WTC11 (cell line): ENCODE measurements at regions not wholly inside any gene's neighbourhood (a gene's known extent, or its start where the extent isn't known, plus 50 kb on each side); places are given as distances from the start of the nearest gene placed in this dataset.

ENCODE experiments used
- ATAC-seq: fragments of 200-7000 bp; cut with Tn5 transposase; 2 replicates; pipeline ENCODE4 v1.10.0; 2021; ENCODE audit warnings: mild to moderate bottlenecking, moderate library complexity
- CTCF ChIA-PET: fragments of 300-600 bp; sonication (Branson Sonifier 250); formaldehyde crosslinking; loops from one replicate; lab custom pipeline; 2021; ENCODE audit warnings: antibody characterized with exemption; lab: Charles Lee
- POLR2A ChIA-PET: fragments of 350-600 bp; sonication (Branson Sonifier 250); formaldehyde crosslinking; loops from one replicate; lab custom pipeline; 2021; ENCODE audit warnings: antibody characterized with exemption; lab: Charles Lee
- DNase-seq: peaks from one replicate; pipeline ENCODE4 v3.0.0; 2021; ENCODE audit warnings: low spot score
- H3K27ac Mint-ChIP-seq: 2 replicates; pipeline ENCODE4 v1.8.0; 2021; ENCODE audit warnings: mixed read lengths
- H3K27me3 Mint-ChIP-seq: 2 replicates; pipeline ENCODE4 v1.8.0; 2021; ENCODE audit warnings: low read depth, mild to moderate bottlenecking, moderate library complexity, mixed read lengths
- H3K36me3 Mint-ChIP-seq: 2 replicates; pipeline ENCODE4 v1.8.0; 2021; ENCODE audit warnings: mixed read lengths
- H3K4me1 Mint-ChIP-seq: 2 replicates; pipeline ENCODE4 v1.8.0; 2022; ENCODE audit warnings: mixed read lengths
- H3K4me3 Mint-ChIP-seq: 2 replicates; pipeline ENCODE4 v1.8.0; 2021; ENCODE audit warnings: mild to moderate bottlenecking, moderate library complexity, mixed read lengths
- H3K9me3 Mint-ChIP-seq: 2 replicates; pipeline ENCODE4 v1.8.0; 2021; ENCODE audit warnings: mixed read lengths
- CBFB ChIP-seq: sonication (generic); formaldehyde crosslinking; IDR thresholded peaks from 2 replicates; pipeline ENCODE4 v1.8.1; 2022; ENCODE audit warnings: mild to moderate bottlenecking, low read depth, missing genetic modification reagents
- CREM ChIP-seq: sonication (generic); formaldehyde crosslinking; IDR thresholded peaks from 2 replicates; pipeline ENCODE4 v1.8.1; 2022; ENCODE audit warnings: mild to moderate bottlenecking, missing genetic modification reagents, moderate library complexity
- FOXJ3 ChIP-seq: sonication (generic); formaldehyde crosslinking; IDR thresholded peaks from 2 replicates; pipeline ENCODE4 v1.9.0; 2021; ENCODE audit warnings: missing genetic modification reagents, mild to moderate bottlenecking, borderline replicate concordance
- FOXK1 ChIP-seq: sonication (generic); formaldehyde crosslinking; IDR thresholded peaks from 2 replicates; pipeline ENCODE4 v1.8.0; 2022; ENCODE audit warnings: mild to moderate bottlenecking, moderate library complexity, missing genetic modification reagents
- FOXP1 ChIP-seq: sonication (generic); formaldehyde crosslinking; IDR thresholded peaks from 2 replicates; pipeline ENCODE4 v1.8.0; 2022; ENCODE audit warnings: missing genetic modification reagents, mild to moderate bottlenecking, moderate library complexity, borderline replicate concordance
- KAT7 ChIP-seq: sonication (generic); formaldehyde crosslinking; IDR thresholded peaks from 2 replicates; pipeline ENCODE4 v1.8.1; 2023; ENCODE audit warnings: missing genetic modification reagents, mild to moderate bottlenecking, borderline replicate concordance
- TP53 ChIP-seq: sonication (generic); formaldehyde crosslinking; IDR thresholded peaks from 2 replicates; pipeline ENCODE4 v1.8.1; 2023; ENCODE audit warnings: mild to moderate bottlenecking, missing genetic modification reagents
- ZNF219 ChIP-seq: sonication (generic); formaldehyde crosslinking; IDR thresholded peaks from 2 replicates; pipeline ENCODE4 v1.8.0; 2023; ENCODE audit warnings: missing genetic modification reagents, mild to moderate bottlenecking, borderline replicate concordance
- ZNF317 ChIP-seq: sonication (generic); formaldehyde crosslinking; IDR thresholded peaks from 2 replicates; pipeline ENCODE4 v1.8.1; 2023; ENCODE audit warnings: low read depth, mild to moderate bottlenecking, moderate library complexity, missing genetic modification reagents, borderline replicate concordance
- ZNF423 ChIP-seq: fragments of 250-450 bp; sonication (Bioruptor Pico); IDR thresholded peaks from 2 replicates; pipeline ENCODE4 v2.1.2; 2022; ENCODE audit warnings: mild to moderate bottlenecking, moderate library complexity
- TF ChIP-seq, protein P1 (sequence below): fragments of 250-450 bp; sonication (Bioruptor Pico); IDR thresholded peaks from 2 replicates; pipeline ENCODE4 v1.9.0; 2021; ENCODE audit warnings: mild to moderate bottlenecking
- TF ChIP-seq, protein P2 (sequence below): sonication (generic); formaldehyde crosslinking; IDR thresholded peaks from 2 replicates; pipeline ENCODE4 v1.8.1; 2022; ENCODE audit warnings: mild to moderate bottlenecking, missing genetic modification reagents, moderate library complexity, borderline replicate concordance
- TF ChIP-seq, protein P3 (sequence below): sonication (generic); formaldehyde crosslinking; IDR thresholded peaks from 2 replicates; pipeline ENCODE4 v1.8.1; 2023; ENCODE audit warnings: mild to moderate bottlenecking, missing genetic modification reagents
- TF ChIP-seq, protein P4 (sequence below): sonication (generic); formaldehyde crosslinking; conservative IDR thresholded peaks from 2 replicates; pipeline ENCODE4 v1.8.1; 2023; ENCODE audit warnings: mild to moderate bottlenecking, low read depth, missing genetic modification reagents, moderate library complexity
- TF ChIP-seq, protein P5 (sequence below): fragments of 250-450 bp; sonication (Bioruptor Pico); IDR thresholded peaks from 2 replicates; pipeline ENCODE4 v1.8.0; 2021; ENCODE audit warnings: mild to moderate bottlenecking
- TF ChIP-seq, protein P6 (sequence below): sonication (generic); formaldehyde crosslinking; IDR thresholded peaks from 2 replicates; pipeline ENCODE4 v1.8.1; 2023; ENCODE audit warnings: mild to moderate bottlenecking, missing genetic modification reagents
- TF ChIP-seq, protein P7 (sequence below): fragments of 250-450 bp; sonication (Bioruptor Pico); conservative IDR thresholded peaks from 2 replicates; pipeline ENCODE4 v1.9.0; 2021; ENCODE audit warnings: mild to moderate bottlenecking
- TF ChIP-seq, protein P8 (sequence below): sonication (generic); formaldehyde crosslinking; IDR thresholded peaks from 2 replicates; pipeline ENCODE4 v1.8.1; 2022; ENCODE audit warnings: mild to moderate bottlenecking, moderate library complexity, missing genetic modification reagents
- TF ChIP-seq, protein P9 (sequence below): sonication (generic); formaldehyde crosslinking; IDR thresholded peaks from 2 replicates; pipeline ENCODE4 v1.8.0; 2022; ENCODE audit warnings: mild to moderate bottlenecking, missing genetic modification reagents

DNA sequence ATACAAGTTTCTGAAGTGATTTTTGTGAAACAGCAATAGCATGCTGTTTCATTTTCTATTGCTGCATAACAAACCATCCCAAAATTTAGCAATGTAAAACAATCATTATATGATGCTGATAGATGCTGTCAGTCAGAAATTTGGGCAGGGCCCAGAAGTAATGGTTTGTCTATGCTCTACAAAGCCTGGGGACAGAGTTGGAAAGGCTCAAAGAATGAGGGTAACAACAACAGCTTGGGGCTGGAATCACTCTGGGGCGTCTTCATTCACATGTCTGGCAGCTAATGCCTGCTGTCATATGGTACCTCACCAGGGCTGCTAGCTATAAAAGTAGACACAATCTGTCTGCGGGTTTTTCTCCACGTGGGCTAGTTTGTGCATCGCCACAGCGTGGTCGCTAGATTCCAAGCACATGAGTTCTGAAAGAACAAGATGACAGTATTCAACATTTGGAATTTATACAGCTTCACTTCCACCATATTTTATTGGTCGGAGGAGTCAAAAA is 176.5 kb downstream of the BMP4 start:
- Mint-ChIP-seq H3K4me1 (no peaks in the 10 kb centered on the region), H3K36me3 (peaks cover 6% of the 10 kb centered on the region), H3K4me3 (no peak overlapping the region), H3K27me3 (no peaks in the 10 kb centered on the region), H3K27ac (no peak overlapping the region), H3K9me3 (peaks cover 13% of the 10 kb centered on the region)
- POLR2A ChIA-PET, result interaction anchor here (0.9 kb wide), 1 partner anchor 141 kb away, joined by 3 read pairs; no protein-coding TSS in a partner anchor
- ATAC-seq, result no peak
- CTCF ChIA-PET, result no interaction called here
- no peak for DNase-seq
- TF ChIP-seq, protein P1, sequence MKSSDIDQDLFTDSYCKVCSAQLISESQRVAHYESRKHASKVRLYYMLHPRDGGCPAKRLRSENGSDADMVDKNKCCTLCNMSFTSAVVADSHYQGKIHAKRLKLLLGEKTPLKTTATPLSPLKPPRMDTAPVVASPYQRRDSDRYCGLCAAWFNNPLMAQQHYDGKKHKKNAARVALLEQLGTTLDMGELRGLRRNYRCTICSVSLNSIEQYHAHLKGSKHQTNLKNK, result no peak
- TF ChIP-seq, protein P2, sequence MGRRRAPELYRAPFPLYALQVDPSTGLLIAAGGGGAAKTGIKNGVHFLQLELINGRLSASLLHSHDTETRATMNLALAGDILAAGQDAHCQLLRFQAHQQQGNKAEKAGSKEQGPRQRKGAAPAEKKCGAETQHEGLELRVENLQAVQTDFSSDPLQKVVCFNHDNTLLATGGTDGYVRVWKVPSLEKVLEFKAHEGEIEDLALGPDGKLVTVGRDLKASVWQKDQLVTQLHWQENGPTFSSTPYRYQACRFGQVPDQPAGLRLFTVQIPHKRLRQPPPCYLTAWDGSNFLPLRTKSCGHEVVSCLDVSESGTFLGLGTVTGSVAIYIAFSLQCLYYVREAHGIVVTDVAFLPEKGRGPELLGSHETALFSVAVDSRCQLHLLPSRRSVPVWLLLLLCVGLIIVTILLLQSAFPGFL (CRISPR knock-in tag), result no peak
- TF ChIP-seq ZNF317 (CRISPR knock-in tag) (no peak), CREM (no peak), FOXK1 (CRISPR knock-in tag) (no peak), KAT7 (CRISPR knock-in tag) (no peak), ZNF219 (CRISPR knock-in tag) (no peak)
- TF ChIP-seq, protein P3, sequence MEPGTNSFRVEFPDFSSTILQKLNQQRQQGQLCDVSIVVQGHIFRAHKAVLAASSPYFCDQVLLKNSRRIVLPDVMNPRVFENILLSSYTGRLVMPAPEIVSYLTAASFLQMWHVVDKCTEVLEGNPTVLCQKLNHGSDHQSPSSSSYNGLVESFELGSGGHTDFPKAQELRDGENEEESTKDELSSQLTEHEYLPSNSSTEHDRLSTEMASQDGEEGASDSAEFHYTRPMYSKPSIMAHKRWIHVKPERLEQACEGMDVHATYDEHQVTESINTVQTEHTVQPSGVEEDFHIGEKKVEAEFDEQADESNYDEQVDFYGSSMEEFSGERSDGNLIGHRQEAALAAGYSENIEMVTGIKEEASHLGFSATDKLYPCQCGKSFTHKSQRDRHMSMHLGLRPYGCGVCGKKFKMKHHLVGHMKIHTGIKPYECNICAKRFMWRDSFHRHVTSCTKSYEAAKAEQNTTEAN (CRISPR knock-in tag), result no peak
- TF ChIP-seq, protein P4, sequence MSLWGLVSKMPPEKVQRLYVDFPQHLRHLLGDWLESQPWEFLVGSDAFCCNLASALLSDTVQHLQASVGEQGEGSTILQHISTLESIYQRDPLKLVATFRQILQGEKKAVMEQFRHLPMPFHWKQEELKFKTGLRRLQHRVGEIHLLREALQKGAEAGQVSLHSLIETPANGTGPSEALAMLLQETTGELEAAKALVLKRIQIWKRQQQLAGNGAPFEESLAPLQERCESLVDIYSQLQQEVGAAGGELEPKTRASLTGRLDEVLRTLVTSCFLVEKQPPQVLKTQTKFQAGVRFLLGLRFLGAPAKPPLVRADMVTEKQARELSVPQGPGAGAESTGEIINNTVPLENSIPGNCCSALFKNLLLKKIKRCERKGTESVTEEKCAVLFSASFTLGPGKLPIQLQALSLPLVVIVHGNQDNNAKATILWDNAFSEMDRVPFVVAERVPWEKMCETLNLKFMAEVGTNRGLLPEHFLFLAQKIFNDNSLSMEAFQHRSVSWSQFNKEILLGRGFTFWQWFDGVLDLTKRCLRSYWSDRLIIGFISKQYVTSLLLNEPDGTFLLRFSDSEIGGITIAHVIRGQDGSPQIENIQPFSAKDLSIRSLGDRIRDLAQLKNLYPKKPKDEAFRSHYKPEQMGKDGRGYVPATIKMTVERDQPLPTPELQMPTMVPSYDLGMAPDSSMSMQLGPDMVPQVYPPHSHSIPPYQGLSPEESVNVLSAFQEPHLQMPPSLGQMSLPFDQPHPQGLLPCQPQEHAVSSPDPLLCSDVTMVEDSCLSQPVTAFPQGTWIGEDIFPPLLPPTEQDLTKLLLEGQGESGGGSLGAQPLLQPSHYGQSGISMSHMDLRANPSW, result no peak
- TF ChIP-seq, protein P5, sequence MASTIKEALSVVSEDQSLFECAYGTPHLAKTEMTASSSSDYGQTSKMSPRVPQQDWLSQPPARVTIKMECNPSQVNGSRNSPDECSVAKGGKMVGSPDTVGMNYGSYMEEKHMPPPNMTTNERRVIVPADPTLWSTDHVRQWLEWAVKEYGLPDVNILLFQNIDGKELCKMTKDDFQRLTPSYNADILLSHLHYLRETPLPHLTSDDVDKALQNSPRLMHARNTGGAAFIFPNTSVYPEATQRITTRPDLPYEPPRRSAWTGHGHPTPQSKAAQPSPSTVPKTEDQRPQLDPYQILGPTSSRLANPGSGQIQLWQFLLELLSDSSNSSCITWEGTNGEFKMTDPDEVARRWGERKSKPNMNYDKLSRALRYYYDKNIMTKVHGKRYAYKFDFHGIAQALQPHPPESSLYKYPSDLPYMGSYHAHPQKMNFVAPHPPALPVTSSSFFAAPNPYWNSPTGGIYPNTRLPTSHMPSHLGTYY, result no peak
- TF ChIP-seq, protein P6, sequence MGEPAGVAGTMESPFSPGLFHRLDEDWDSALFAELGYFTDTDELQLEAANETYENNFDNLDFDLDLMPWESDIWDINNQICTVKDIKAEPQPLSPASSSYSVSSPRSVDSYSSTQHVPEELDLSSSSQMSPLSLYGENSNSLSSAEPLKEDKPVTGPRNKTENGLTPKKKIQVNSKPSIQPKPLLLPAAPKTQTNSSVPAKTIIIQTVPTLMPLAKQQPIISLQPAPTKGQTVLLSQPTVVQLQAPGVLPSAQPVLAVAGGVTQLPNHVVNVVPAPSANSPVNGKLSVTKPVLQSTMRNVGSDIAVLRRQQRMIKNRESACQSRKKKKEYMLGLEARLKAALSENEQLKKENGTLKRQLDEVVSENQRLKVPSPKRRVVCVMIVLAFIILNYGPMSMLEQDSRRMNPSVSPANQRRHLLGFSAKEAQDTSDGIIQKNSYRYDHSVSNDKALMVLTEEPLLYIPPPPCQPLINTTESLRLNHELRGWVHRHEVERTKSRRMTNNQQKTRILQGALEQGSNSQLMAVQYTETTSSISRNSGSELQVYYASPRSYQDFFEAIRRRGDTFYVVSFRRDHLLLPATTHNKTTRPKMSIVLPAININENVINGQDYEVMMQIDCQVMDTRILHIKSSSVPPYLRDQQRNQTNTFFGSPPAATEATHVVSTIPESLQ (CRISPR knock-in tag), result no peak
- TF ChIP-seq, protein P7, sequence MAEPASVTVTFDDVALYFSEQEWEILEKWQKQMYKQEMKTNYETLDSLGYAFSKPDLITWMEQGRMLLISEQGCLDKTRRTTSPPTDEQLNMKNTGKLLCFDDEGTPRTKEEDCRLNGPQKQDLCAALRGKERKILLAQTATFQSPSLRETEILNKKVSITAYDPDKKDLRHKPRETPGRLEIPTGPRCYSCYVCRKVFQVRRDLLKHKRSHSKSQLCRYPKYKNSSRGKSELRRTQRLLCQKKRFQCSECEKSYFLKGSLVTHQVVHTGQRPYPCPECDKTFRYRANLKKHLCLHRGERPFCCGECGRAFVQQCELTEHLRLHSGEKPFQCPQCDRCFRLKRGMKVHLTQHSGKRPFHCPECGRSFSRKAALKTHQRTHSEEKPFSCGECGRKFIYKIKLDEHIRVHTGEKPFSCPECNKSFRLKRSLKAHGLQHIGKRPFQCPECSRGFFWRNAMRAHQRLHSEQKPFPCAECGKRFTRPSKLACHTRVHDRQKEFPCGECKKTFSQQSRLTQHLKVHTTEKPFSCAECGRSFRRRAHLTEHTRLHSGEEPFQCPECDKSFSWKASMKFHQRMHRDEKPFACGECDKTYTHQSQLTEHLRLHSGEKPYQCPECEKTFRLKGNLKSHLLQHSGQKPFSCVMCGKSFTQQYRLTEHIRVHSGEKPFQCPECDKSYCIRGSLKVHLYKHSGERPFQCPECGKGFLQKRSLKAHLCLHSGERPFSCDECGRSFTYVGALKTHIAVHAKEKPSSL (CRISPR knock-in tag), result no peak
- TF ChIP-seq, all 79 proteins: peak for 0

DNA sequence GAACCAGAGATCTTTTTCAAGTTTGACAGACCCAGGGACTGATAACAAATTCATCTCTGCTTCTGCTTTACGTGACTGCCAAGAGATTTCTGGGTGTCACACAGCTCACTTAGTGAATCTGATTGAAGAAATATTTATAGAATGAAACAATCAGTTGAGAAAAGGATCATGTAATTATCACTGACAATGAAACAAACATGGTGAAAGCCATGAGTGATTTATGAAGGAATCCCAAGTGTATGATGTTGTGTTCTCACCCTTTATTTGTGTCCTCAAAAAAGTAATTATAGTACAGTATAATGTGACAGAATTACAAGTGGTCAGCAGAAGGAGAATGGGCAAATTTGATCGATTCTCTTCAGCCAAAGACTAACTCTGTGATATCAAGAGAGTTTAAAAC is 177.3 kb downstream of the BMP4 start:
- Mint-ChIP-seq H3K4me3 (no peak overlapping the region), H3K27ac (no peak overlapping the region), H3K4me1 (no peaks in the 10 kb centered on the region), H3K9me3 (peaks cover 6% of the 10 kb centered on the region; the same call in 1 of the 2 replicates), H3K27me3 (no peaks in the 10 kb centered on the region), H3K36me3 (no peaks in the 10 kb centered on the region)
- DNase-seq (no peak), ATAC-seq (no peak)
- ChIA-PET POLR2A (no interaction called here), CTCF (no interaction called here)
- TF ChIP-seq TP53 (CRISPR knock-in tag) (no peak), CBFB (CRISPR knock-in tag) (no peak), FOXP1 (no peak), FOXJ3 (CRISPR knock-in tag) (no peak), ZNF423 (CRISPR knock-in tag) (no peak)
- TF ChIP-seq, protein P6 (CRISPR knock-in tag), result no peak
- TF ChIP-seq, protein P8, sequence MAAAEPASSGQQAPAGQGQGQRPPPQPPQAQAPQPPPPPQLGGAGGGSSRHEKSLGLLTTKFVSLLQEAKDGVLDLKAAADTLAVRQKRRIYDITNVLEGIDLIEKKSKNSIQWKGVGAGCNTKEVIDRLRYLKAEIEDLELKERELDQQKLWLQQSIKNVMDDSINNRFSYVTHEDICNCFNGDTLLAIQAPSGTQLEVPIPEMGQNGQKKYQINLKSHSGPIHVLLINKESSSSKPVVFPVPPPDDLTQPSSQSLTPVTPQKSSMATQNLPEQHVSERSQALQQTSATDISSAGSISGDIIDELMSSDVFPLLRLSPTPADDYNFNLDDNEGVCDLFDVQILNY (CRISPR knock-in tag), result no peak
- TF ChIP-seq, protein P9, sequence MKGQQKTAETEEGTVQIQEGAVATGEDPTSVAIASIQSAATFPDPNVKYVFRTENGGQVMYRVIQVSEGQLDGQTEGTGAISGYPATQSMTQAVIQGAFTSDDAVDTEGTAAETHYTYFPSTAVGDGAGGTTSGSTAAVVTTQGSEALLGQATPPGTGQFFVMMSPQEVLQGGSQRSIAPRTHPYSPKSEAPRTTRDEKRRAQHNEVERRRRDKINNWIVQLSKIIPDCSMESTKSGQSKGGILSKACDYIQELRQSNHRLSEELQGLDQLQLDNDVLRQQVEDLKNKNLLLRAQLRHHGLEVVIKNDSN (CRISPR knock-in tag), result no peak
